GM12878 (cell line): ENCODE measurements at regions not wholly inside any gene's neighbourhood (a gene's known extent, or its start where the extent isn't known, plus 50 kb on each side); places are given as distances from the start of the nearest gene placed in this dataset.

Source experiments
- ATAC-seq: fragments of 200-7000 bp; cut with Tn5 transposase; 3 replicates; pipeline ENCODE4 v1.9.1; 2020; ENCODE audit warnings: mild to moderate bottlenecking, moderate library complexity
- BruUV-seq: library from RNA; stranded (reverse); fragments of 400-500 nt; replicated peaks from 2 replicates; lab custom pipeline; 2021; lab: Mats Ljungman, UMichigan
- CTCF ChIA-PET: fragments of 300-600 bp; sonication (Branson Sonifier 250); formaldehyde crosslinking; extraction: SDS; loops from one replicate; lab custom pipeline; 2021; ENCODE audit warnings: inconsistent platforms; lab: Yijun Ruan, JAX
- POLR2A ChIA-PET: fragments of 350-600 bp; formaldehyde crosslinking; extraction: SDS; loops from one replicate; lab custom pipeline; 2021; ENCODE audit warnings: inconsistent platforms; lab: Charles Lee
- RAD21 ChIA-PET: fragments of 300-600 bp; sonication (Branson Sonifier 250); formaldehyde crosslinking; loops from one replicate; lab custom pipeline; 2023; ENCODE audit warnings: antibody characterized with exemption; ENCODE audit not compliant: unreplicated experiment; lab: Charles Lee
- SMC1A ChIA-PET: fragments of 300-600 bp; sonication (Branson Sonifier 250); formaldehyde crosslinking; loops from one replicate; lab custom pipeline; 2023; ENCODE audit not compliant: unreplicated experiment, uncharacterized antibody; lab: Charles Lee
- DNase-seq: peaks from one replicate; pipeline ENCODE4 v3.0.0-alpha.2; 2011; ENCODE audit warnings: low read depth, low spot score
- FAIRE-seq: peaks from 3 replicates; lab custom pipeline; 2011; peaks lifted over from hg19 to GRCh38; lab: Jason Lieb, UNC
- H2AFZ ChIP-seq: 2 replicates; pipeline ENCODE4 v1.6.0; 2011; ENCODE audit warnings: low read depth, low read length, control low read depth; ENCODE audit not compliant: control insufficient read depth
- H3K27ac ChIP-seq: 2 replicates; pipeline ENCODE4 v1.5.1; 2011; ENCODE audit warnings: control low read depth; ENCODE audit not compliant: control insufficient read depth, insufficient read depth
- H3K27me3 ChIP-seq, 2 experiments: replicated peaks in 1 of 2; 2 replicates each; pipeline versions ENCODE4 v1.6.0 to v1.6.1; 2011; ENCODE audit warnings: low read length in 1 of 2; ENCODE audit not compliant: control insufficient read depth in 2 of 2, insufficient read depth in 2 of 2
- H3K36me3 ChIP-seq, 2 experiments: 2 replicates each; pipeline ENCODE4 v1.5.1; 2011; ENCODE audit warnings: low read length in 1 of 2; ENCODE audit not compliant: control insufficient read depth in 2 of 2, insufficient read depth in 2 of 2
- H3K4me1 ChIP-seq: 2 replicates; pipeline ENCODE4 v1.6.1; 2011; ENCODE audit warnings: mild to moderate bottlenecking, low read length, moderate library complexity, mixed read lengths; ENCODE audit not compliant: control insufficient read depth, insufficient read depth
- H3K4me2 ChIP-seq: 2 replicates; pipeline ENCODE4 v1.6.0; 2011; ENCODE audit warnings: control low read depth; ENCODE audit not compliant: control insufficient read depth, insufficient read depth
- H3K4me3 ChIP-seq: fragments of 200-600 bp; sonication (generic); 2 replicates; pipeline ENCODE4 v1.5.1; 2016
- H3K79me2 ChIP-seq: 2 replicates; pipeline ENCODE4 v1.6.0; 2011; ENCODE audit warnings: low read length; ENCODE audit not compliant: control insufficient read depth, insufficient read depth
- H3K9ac ChIP-seq: 2 replicates; pipeline ENCODE4 v1.8.0; 2011; ENCODE audit warnings: low read length, control low read depth, mixed read lengths; ENCODE audit not compliant: control insufficient read depth, insufficient read depth
- H3K9me3 ChIP-seq: replicated peaks from 3 replicates; pipeline ENCODE4 v1.5.1; 2011; ENCODE audit warnings: mild to moderate bottlenecking, low read length; ENCODE audit not compliant: control insufficient read depth, insufficient read depth
- H4K20me1 ChIP-seq: 2 replicates; pipeline ENCODE4 v1.6.0; 2011; ENCODE audit not compliant: control insufficient read depth, insufficient read depth
- EED ChIP-seq: sonication (generic); IDR thresholded peaks from 2 replicates; pipeline ENCODE4 v1.6.1; 2016; ENCODE audit warnings: antibody characterized with exemption, low read depth
- EP300 ChIP-seq, 2 experiments: fragments of 150-350 bp in 1 of 2; IDR thresholded peaks; 2 replicates each; pipeline ENCODE4 v1.6.1; 2011 to 2012; ENCODE audit warnings: low read depth in 2 of 2, low read length in 2 of 2, borderline replicate concordance in 1 of 2, improper control_type of control experiment in 1 of 2, inconsistent platforms in 1 of 2; ENCODE audit not compliant: control insufficient read depth in 1 of 2
- FOXM1 ChIP-seq: IDR thresholded peaks from 2 replicates; pipeline ENCODE4 v1.6.1; 2012; ENCODE audit warnings: low read depth, mild to moderate bottlenecking, inconsistent platforms, low read length, moderate library complexity
- IKZF2 ChIP-seq, 2 experiments: fragments of 450-650 bp; IDR thresholded peaks; 2 replicates each; pipeline ENCODE4 v1.6.1; 2017; ENCODE audit warnings: mild to moderate bottlenecking in 2 of 2, moderate library complexity in 2 of 2
- IRF3 ChIP-seq: fragments of 450-650 bp; IDR thresholded peaks from 2 replicates; pipeline ENCODE4 v1.6.1; 2014; ENCODE audit warnings: mild to moderate bottlenecking
- IRF4 ChIP-seq: IDR thresholded peaks from 2 replicates; pipeline ENCODE4 v1.6.1; 2011; ENCODE audit warnings: low read depth, low read length
- JUNB ChIP-seq: IDR thresholded peaks from 2 replicates; pipeline ENCODE4 v1.6.1; 2016; ENCODE audit warnings: antibody characterized with exemption, mild to moderate bottlenecking
- JUND ChIP-seq: IDR thresholded peaks from 2 replicates; pipeline ENCODE4 v1.6.1; 2012; ENCODE audit warnings: low read depth, mild to moderate bottlenecking, low read length, improper control_type of control experiment, moderate library complexity
- NFIC ChIP-seq: IDR thresholded peaks from 2 replicates; pipeline ENCODE4 v1.6.1; 2012; ENCODE audit warnings: low read depth, mild to moderate bottlenecking, inconsistent platforms, low read length, moderate library complexity
- PKNOX1 ChIP-seq: fragments of 450-650 bp; IDR thresholded peaks from 2 replicates; pipeline ENCODE4 v1.6.1; 2016; ENCODE audit warnings: mild to moderate bottlenecking
- RAD21 ChIP-seq: IDR thresholded peaks from 2 replicates; pipeline ENCODE4 v1.6.1; 2011; ENCODE audit warnings: mild to moderate bottlenecking, low read depth, low read length, moderate library complexity; ENCODE audit not compliant: insufficient read depth
- RAD51 ChIP-seq: fragments of 450-650 bp; IDR thresholded peaks from 2 replicates; pipeline ENCODE4 v1.6.1; 2016; ENCODE audit warnings: moderate library complexity, mild to moderate bottlenecking, inconsistent platforms
- REST ChIP-seq: IDR thresholded peaks from 2 replicates; pipeline ENCODE4 v1.6.1; 2012; ENCODE audit warnings: mild to moderate bottlenecking, low read depth, low read length
- ZNF622 ChIP-seq: fragments of 450-650 bp; IDR thresholded peaks from 2 replicates; pipeline ENCODE4 v1.6.1; 2017; ENCODE audit warnings: mild to moderate bottlenecking, inconsistent platforms
- WGBS: methylation state at CpG from one replicate; pipeline ENCODE4 v1.1.6; 2016; ENCODE audit warnings: low lambda C conversion rate; ENCODE audit not compliant: insufficient replicate concordance, insufficient coverage; ENCODE audit errors: missing lambda C conversion rate; 5-methylcytosine and 5-hydroxymethylcytosine counted together
- in situ Hi-C: fragments of 300-500 bp; cut with MboI; formaldehyde crosslinking; loops from 9 replicates; pipeline ENCODE4 v1.14.3; 2018; ENCODE audit warnings: mixed read lengths
- intact Hi-C: fragments of 100-400 bp; cut with micrococcal nuclease; formaldehyde crosslinking; loops from one replicate; pipeline ENCODE4 v1.14.2; 2022; ENCODE audit not compliant: unreplicated experiment

GRCh38 chr9:107219486-107220077 lies 63.5 kb upstream of the RAD23B start:
- ATAC-seq, result peak; percentile 70
- H3K4me2 ChIP-seq, result peak overlapping the region; percentile 66
- intact Hi-C loops (loop anchor here (2.0 kb wide), 1 partner anchor 65 kb away; no protein-coding TSS in a partner anchor), in situ Hi-C loops (no loop called here)
- no TSS peak for BruUV-seq
- H3K9ac ChIP-seq, result no peak overlapping the region
- no peaks in the 10 kb centered on the region for H3K79me2 ChIP-seq
- ChIA-PET POLR2A (interaction anchor here (0.6 to 7.9 kb wide), 6 partner anchors 43 to 95 kb away, joined by 3 to 47 read pairs (median 8); partner anchors contain the start of gene RAD23B), RAD21 (interaction anchor here (0.7 to 10.2 kb wide), 12 partner anchors 8 to 122 kb away, joined by 3 to 115 read pairs (median 6); no protein-coding TSS in a partner anchor), SMC1A (interaction anchor here (0.6 to 14.6 kb wide), 13 partner anchors 15 to 194 kb away, joined by 3 to 187 read pairs (median 4); no protein-coding TSS in a partner anchor), CTCF (interaction anchor here (1.0 to 4.2 kb wide), 11 partner anchors 8 to 121 kb away, joined by 3 to 28 read pairs (median 3); no protein-coding TSS in a partner anchor)
- no peak for FAIRE-seq
- peak overlapping the region; percentile 11; the same call in 1 of the 2 replicates for H3K27ac ChIP-seq
- H3K4me1 ChIP-seq, result peaks cover 14% of the 10 kb centered on the region; the same call in 1 of the 2 replicates
- H3K27me3 ChIP-seq, result no peaks in the 10 kb centered on the region
- WGBS, result 73% methylated on average over 4 of the region's 4 CpGs
- H3K36me3 ChIP-seq, result no peaks in the 10 kb centered on the region
- H3K9me3 ChIP-seq, result no peaks in the 10 kb centered on the region; the same call in 1 of the 3 replicates
- peak; percentile 49 for DNase-seq
- H2AFZ ChIP-seq, result no peak overlapping the region; the same call in 1 of the 2 replicates
- no peaks in the 10 kb centered on the region for H4K20me1 ChIP-seq
- no peak overlapping the region for H3K4me3 ChIP-seq
- TF ChIP-seq JUNB (no peak), EED (no peak), IKZF2 (IDR thresholded peaks at IDR 0.05) (peak in 1 of 2 experiments; percentile 29; a peak in 2 of 4 replicates), IRF4 (no peak), JUND (no peak), REST (no peak), EP300 (IDR thresholded peaks at IDR 0.05; ENCODE audit: borderline replicate concordance in 1 of 2, control insufficient read depth in 1 of 2, low read depth in 2 of 2, low read length in 2 of 2) (peak in 1 of 2 experiments; percentile 69; a peak in 1 of 4 replicates), ZNF622 (no peak), RAD51 (no peak), PKNOX1 (peak; percentile 39; the same call in 1 of the 2 replicates), IRF3 (no peak), FOXM1 (no peak), NFIC (no peak), RAD21 (no peak)
